GM18511 (cell line): ENCODE measurements at regions not wholly inside any gene's neighbourhood (a gene's known extent, or its start where the extent isn't known, plus 50 kb on each side); places are given as distances from the start of the nearest gene placed in this dataset.

Experiments used
- ATAC-seq: cut with Tn5 transposase; IDR thresholded peaks from one replicate; pipeline ENCODE4 v1.9.1; 2021; ENCODE audit warnings: mild to moderate bottlenecking, moderate library complexity; ENCODE audit not compliant: unreplicated experiment

DNA sequence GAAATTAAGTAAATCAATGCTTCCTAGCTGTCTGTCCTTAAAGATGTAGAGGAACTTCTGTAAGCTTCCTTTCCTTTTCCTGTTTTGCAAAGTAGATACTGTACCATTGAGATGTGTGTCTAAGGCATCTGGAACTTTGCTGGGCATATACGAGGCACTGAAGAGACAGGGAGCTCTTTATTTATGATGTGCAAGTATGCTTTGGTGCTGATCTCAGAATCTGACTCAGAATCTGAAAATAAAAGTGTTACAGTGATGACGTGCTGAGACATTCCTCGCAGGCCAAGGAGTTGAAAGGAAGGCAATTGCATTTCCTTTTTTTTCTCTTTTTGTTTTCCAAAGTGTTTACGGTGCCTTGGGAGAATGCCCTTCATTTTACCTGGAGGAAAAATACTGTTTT lies 230.9 kb upstream of the RGPD4 start:
- no peak for ATAC-seq

DNA sequence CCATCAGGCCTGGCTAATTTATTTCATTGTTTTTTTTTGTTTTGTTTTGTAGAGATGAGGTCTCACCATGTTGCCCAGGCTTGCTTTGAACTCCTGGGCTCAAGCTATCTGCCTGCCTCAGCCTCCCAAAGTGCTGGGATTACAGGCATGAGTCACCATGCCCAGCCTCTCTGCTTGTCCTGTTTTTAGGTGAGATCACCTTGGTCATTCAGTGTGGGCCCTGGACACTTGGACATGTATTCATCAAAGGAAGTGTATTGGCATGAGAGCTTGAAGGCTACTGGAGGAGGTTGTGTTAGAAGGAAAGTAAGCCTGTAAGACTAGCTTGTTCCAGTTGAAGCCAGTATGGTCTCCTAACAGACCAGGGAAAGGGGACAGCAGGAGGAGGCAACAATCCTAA lies 229.2 kb upstream of the RGPD4 start:
- ATAC-seq: no peak

DNA sequence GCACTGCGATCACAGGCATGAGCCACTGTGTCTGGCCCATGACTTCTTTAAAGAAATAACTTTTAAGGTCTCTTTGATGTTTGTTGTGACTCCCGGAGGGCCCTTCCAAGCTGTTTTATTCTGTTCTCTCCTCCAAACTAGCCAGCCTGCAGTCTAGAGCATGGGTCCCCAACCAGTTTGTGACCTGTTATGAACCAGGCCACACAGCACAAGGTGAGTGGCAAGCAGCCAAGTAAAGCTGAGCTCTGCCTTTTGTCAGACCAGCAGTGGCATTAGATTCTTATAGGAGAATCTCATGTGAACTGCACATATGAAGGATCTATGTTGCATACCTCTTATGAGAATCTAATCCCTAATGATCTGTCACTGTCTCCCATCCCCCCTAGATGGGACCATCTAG lies 223.9 kb upstream of the RGPD4 start:
- ATAC-seq: no peak

DNA sequence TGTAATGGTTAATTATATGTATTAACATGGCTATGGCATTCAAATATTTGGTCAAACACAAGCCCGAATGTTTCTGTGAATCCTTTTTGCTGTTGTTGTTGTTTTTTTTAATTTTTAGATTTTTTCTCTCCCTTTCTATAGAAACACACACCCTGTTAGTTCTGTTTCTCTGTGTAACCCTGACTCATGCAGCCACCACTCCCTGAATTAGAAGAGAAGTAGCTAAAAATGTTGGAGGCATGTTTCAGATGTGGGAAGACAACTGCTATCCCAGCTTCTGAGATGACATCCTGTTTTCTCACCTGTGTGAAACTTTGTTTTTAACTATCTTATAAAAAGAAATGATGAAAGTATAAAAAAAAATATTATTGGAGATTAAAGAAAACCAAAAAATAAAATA lies 219.6 kb upstream of the RGPD4 start:
- no peak for ATAC-seq

DNA sequence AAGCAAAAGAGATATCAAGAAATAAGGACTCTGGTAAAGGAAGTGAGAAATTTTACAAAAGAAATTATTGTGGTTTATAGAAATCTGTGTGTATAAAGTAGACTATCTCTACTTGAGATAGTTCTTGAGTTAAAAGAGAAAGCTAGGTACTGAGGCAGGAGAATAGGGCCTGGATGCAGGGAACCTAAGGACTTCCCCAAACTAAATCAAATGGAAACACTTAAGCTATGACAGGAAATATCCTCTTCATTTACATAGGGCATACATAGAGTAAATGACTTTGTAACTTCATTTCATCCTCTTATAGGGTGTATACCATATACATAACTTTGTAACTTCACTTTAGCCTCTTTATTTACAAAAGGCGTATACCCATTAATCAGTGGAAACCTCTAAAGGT lies 219.2 kb upstream of the RGPD4 start:
- ATAC-seq: no peak

DNA sequence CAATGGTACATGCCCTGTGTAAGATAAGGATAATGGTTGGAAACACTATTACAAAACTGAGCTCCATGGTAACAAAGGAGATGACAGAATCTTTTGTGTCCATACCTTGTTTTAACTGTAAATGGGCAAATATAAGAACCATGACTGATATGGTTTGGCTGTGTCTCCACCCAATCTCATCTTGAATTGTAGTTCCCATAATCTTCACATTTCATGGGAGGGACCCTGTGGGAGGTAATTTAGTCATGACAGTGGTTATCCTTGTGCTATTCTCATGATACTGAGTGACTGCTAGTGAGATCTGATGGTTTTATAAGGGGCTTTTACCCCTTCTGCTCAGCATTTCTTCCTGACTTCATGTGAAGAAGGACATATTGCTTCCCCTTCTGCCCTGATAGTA lies 211.7 kb upstream of the RGPD4 start:
- ATAC-seq: no peak

DNA sequence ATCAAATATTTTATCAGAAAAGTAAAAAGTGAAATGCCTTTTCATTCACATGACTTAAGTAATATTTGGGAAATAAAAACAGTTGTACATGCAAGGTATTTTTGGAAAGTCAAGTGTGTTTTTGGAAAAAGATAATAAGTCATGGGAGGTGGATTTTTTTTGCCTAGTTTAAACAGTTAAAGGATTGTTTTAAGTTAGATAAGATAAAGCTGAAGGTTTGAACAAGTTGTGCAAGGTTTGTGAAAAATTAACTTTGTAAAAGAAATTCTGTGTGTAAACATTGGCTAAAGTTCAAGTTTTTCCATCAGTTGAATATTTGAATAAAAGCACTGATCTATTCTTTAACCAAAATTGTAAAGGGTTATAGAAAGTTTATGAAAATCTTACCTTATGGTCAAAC lies 207.9 kb upstream of the RGPD4 start:
- no peak for ATAC-seq

DNA sequence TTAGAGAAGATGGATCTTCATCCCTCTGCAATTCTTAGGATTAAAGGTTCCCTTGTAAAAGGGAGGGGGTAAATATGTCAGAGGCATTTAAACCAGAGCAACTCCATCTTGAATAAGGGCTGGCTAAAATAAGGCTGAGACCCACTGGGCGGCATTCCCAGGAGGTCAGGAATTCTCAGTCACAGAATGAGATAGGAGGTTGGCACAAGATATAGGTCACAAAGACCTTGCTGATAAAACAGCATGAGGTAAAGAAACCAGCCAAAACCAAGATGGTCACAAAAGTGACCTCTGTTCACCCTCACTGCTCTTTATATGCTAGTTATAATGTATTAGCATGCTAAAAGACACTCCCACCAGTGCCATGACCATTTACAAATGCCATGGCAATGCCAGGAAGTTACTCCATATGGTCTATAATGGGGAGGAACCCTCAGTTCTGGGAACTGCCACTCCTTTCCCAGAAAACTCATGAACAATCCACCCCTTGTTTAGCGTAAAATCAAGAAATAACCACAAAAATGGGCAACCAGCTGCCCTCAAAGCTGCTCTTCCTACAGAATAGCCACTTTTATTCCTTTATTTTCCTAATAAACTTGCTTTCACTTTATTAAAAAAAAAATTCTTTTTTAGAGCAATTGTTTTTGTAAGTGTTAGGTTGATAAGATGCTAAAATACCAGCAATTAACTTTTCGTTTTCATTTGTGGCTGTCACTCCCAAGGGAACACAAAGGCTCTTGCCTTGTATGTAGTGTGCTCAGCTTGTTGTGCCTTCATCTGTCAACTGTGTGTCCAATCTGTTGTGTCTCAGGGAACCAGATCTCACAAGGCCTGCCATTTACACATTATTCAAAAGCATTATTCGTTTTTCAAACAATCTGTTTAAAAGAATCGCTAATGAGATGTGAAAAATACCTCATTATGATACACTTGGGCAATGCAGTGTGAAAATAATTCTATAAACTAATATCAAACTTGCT lies 205.2 kb upstream of the RGPD4 start:
- no peak for ATAC-seq

DNA sequence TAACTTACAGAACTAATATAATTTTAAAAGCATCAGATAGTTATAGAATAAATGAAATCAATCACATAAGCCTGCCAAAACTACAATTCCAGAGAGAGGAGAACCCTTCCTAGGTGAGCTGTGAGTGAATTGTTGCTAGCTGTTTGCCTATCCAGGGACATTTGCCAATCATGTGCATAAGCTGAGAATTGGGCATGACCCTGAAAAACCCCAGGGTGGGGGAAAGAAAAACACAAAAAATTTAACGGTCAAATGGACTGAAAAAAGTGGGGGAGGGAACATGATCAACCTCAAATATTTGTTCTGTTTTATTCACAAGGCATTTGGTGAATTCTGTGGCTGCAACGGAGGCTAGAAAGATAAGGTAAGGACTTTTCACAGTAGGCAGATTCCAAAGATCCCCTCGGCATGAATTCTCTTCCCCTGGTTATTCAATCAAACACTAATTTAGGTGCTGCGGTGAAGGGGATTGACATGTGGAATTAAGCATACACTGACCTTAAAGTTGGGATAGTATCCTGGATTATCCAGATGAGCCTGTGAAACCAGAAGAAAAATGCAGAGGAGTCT lies 203.9 kb upstream of the RGPD4 start:
- no peak for ATAC-seq

DNA sequence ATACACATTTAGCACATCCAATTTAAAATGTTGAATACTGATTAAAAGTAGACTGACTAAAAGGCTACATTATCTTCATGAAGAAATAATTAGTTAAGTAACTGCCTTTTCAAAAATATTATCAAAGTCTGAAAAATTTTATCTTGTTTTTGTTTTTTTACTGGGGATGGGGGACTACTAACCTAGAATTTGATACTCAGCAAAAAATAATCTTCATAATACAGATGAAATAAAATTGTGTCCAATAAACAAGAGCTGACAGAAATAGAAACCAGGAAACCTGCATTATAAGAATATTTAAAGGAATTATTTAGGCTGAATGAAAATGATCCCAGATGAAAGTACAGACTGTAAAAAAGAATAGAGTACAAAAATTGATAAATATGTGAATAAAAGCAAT lies 200.7 kb upstream of the RGPD4 start:
- no peak for ATAC-seq

DNA sequence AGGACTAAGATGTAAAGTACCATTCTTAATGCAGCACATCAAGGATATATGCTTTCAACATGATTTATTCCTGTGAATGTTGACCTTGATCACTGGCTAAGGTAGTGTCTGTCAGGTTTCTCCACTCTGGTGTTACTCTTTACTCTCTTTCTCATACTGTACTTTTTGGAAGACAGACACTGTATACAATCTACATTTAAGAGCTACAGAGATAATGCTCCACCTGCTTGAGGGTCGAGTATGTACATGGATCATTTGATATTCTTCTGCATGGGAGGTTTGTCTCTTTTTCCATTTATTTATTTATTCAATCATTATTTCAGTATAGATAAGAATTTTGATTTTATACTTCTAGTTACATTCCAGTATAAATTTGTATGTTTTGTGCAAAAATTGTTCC lies 199.5 kb upstream of the RGPD4 start:
- ATAC-seq: no peak

DNA sequence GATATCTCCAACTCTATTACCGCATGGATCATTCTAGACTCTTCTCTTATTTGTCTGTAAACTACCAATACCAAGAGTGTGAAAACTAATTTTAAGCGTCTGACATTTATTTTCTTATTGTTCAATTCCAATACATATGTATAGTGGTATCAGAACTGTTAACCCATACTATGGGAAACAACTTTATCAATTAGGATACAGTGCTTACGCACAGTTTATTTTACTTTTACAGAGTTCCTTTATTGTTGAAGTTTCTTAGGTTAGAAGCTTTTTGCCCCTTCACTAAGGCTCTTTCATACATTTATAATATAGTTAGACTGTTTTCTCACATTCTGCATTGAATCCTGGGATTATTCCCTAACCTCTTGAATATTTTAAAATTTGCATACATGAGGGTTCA lies 198.8 kb upstream of the RGPD4 start:
- ATAC-seq: no peak

DNA sequence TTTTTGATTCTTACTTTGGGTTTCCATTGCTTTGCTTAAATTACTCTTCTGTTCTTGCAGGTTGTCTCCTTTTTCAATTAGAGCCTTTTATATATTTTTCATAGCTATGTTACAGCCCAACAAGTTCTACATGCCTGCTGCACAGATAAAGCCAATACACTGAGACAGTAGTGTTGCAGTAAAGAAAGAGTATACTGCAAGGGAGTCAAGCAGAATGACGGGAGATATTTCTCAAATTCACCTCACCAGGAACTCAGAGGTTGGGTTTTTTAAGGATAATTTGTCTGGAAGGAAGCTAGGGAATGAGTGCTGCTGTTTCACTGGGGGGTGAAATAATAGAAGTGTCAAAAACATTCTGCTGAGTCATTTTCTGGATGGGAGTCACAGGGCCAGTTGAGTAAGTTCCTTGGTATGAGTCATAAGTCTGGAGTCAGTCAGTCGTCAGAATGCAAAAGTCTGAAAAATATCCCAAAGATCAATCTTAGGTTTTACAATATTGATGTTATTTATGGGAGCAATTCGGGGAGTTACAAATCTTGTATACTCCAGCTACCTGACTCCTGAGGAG lies 193.0 kb upstream of the RGPD4 start:
- no peak for ATAC-seq

DNA sequence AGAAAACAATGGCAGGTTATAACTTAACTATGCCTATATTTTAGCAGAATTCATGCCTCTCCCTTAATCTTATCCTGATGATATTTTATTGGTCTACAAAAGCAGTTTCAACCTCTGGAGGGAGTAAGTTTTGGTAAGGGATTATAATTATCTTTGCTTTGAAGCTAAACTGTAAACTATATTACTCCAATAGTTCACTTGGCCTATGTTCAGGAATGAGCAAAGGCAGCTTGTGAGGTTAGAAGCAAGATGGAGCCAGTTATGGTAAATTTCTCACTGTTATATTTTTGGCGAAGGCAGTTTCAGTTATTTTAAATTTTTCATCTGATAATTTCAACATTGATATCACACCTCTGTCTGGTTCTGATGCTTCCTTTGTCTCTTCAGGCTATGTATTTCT lies 192.5 kb upstream of the RGPD4 start:
- no peak for ATAC-seq

DNA sequence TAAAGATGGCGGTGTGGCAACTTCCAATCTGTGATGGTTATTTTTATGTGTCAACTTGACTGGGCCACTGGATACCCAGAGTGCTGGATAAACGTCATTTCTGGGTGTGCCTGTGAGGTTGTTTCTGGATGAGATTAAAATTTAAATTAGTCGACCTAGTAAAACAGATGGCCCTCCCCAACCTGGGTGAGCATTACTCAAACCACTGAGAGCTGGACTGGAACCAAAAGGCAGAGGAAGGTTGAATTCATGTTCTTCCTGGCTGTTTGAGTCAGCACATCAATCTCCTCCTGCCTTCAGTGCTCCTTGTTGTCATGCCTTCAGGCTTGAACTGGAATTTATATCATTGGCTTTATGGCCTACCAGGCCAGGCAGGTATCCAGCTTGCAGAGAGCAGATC lies 190.8 kb upstream of the RGPD4 start:
- ATAC-seq: no peak

DNA sequence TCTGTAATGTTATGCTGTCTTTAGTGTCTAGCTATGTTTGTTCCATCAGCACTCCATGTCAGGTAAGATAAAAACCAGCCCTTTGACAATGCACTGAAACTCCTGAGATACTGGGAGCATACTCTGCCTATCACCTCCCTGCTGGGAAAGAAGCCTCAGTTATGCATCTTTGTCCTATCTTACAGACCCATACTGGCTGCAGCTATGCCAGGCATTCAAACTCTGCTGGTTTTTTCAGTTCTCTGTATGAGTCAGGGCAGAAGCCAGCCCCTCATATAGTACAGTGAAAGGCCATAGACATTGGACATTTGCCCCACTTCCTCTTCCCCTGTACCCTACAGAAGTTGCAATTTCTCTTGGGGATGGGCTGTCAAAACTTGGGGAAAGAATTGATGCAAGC lies 181.1 kb upstream of the RGPD4 start:
- no peak for ATAC-seq

DNA sequence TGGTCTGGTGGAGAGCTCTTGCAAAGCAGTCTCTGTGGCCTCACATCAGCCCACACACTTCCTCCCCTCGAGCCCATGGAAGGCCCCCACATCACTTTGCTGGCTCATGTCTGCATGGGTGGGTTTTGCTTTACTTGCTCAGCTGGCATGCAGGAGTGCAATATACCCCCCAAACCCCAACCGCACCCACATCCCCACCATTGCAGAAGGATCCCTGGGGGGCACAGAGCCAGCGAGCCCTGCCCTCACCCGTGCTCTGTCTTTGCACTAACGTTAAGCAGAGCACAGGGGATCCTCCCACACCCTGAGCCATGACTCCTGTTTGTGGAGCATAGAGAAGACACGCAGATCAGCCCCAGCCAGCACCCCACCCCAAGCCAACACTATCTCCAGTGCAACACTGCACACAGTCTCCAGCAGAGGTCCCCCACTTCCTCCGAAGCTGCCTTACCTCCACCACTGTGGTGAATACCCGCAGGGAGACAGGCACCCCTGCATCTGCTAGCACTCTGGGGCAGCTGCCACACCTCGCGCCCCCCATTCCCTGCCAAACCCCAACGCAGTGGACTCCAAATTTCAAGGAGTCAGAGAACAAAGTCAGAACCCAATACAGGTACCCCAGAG lies 177.8 kb upstream of the RGPD4 start:
- no peak for ATAC-seq

DNA sequence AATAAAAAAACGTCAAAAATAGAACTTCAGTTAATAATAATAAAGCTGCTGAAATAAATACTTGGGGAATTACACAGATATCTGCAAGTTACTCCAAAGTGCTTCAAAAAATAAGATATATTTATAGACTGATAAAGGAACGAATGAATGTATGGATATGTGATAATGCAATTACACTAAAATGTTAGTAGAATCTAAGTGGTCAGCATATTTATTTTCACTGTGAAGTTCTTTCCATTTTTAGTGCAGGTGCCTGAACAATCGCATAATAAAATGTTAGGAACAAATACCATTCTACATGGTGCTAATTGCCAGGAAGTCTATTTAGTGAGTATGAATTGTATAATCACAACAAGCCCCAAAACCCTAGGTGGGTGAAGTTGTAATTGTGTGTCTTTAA lies 169.6 kb upstream of the RGPD4 start:
- ATAC-seq: no peak

DNA sequence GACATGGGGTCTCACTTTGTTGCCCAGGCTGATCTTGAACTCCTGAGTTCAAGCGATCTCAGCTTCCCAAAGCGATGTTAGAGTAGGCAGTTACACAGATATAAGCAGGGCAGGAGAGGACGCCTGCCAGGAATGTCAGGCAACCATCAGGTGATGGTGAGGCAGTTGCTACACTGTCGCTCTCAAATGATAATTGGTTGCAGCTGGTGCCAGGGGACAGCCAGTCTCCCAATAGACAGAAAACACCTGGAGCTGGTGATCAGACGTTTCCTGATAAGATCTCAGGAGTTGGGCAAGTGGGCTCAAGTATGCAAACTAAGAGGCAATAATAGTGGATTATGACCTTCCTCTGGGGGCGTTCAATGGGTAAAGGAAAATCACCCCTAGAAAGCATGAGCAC lies 163.1 kb upstream of the RGPD4 start:
- no peak for ATAC-seq

DNA sequence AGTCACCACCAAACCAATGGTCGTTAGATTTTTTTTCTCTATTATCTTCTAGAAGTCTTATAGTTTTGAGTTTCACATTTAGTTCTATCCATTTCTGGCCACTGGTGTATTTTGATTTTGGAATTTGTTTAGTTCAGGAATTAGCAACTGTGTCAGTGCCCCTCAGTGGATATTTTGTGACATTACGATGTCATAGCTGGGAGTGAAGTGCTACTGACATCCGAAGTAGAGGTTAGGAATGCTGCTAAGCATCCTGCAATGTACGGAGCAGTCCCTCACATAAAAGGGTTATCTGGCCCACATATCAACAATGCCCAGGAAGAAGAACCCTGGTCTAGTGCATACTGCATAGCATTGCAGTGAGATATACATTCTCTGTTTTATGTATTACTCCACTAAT lies 157.4 kb upstream of the RGPD4 start:
- ATAC-seq: no peak

DNA sequence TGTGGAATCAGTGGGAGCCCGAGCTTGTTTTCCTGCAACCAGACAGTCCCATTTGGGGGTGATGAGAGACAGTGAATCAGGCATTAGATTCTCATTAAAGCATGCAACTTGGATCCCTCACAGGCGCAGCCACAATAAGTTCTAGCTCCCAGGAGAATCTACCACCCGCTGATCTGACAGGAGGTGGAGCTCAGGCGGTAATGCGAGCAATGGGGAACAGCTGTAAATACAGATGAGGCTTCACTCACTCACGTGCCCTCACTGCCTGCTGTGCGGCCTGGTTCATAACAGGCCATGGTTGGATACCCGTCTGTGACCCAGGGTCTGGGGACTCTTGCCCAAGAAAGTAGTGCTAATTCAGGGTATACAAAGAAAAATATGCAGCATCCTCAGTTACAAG lies 144.8 kb upstream of the RGPD4 start:
- no peak for ATAC-seq

DNA sequence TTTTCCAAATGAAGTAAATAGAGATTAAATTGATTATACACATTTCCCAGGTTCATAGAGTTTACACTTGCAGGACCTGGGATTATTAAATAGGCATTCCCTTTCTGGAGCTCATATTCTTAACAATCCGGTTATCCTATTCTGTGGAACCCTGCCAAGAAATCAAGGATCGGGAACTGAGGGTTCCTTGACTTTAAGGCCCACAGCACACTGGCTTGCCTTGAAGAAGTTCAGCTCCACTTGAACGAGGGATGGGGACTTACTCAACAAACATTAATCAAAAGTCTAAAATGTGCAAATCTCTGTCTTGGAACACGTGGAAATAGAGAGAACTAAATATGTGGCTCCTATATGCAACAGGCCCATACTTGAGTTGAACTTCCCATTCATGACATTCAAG lies 142.3 kb upstream of the RGPD4 start:
- no peak for ATAC-seq
